ENCODE measurements at regions not wholly inside any gene's neighbourhood (a gene's known extent, or its start where the extent isn't known, plus 50 kb on each side); places are given as distances from the start of the nearest gene placed in this dataset.

GRCh38 chr1:218702775-218703174 lies 357.6 kb downstream of the TGFB2 start:
- H3K27ac ChIP-seq = no peak overlapping the region
- H3K4me3 ChIP-seq = no peak overlapping the region
- peaks cover 0 to 2% of the 10 kb centered on the region in 2 donors for H3K4me1 ChIP-seq (replicated peaks in 1 of 2)
- 33 to 100% (median 100%) methylated on average over 1 of the region's 1 CpG; no CpG with 5 or more reads in 1 of the 10 experiments for WGBS, 10 experiments
- in situ Hi-C loops (cut with MboI; ENCODE audit: low pct_unique_long_range_greater_than_20kb in 2 of 9, low sequenced_read_pairs in 9 of 9, unreplicated experiment in 9 of 9) = no loop called here
- no peak for ATAC-seq (replicated peaks in 6 of 8)

- Histone ChIP-seq H3K27ac (no peak overlapping the region), H3K4me1 (replicated peaks in 1 of 2) (peaks cover 0 to 2% of the 10 kb centered on the region in 2 donors), H3K4me3 (no peak overlapping the region)
- WGBS, 10 experiments = 71 to 100% (median 88%) methylated on average over 2 to 3 of the region's 3 CpGs
- in situ Hi-C loops (cut with MboI; ENCODE audit: low pct_unique_long_range_greater_than_20kb in 2 of 9, low sequenced_read_pairs in 9 of 9, unreplicated experiment in 9 of 9) = no loop called here
- ATAC-seq (replicated peaks in 6 of 8) = no peak
Measured at GRCh38 chr1:218703836-218704235, 358.7 kb downstream of the TGFB2 start.

DNA sequence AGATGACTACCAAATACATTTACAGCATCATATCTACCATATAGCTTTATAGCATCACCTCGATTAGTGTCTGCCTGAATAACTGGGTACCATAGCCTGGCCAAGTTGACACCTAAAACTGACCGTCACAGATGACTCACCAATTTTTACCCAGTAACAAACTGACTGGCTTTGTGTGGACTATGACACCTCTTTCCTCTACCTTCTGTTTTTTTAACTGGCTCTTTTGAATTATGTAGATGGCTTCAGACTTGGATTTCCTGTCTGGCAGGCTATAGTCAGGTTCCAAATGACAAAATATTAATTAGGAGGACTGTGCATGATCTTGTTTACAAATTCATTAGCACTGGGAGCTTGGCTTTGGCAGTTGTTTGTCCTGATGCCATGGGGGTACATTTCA lies 360.3 kb downstream of the TGFB2 start:
- Histone ChIP-seq H3K4me1 (replicated peaks in 1 of 2) (peaks cover 0 to 2% of the 10 kb centered on the region in 2 donors), H3K4me3 (no peak overlapping the region), H3K27ac (no peak overlapping the region)
- no peak for ATAC-seq (replicated peaks in 6 of 8)
- WGBS, 10 experiments = 67 to 100% (median 80%) methylated on average over 1 to 2 of the region's 2 CpGs; no CpG with 5 or more reads in 3 of the 10 experiments
- in situ Hi-C loops (cut with MboI; ENCODE audit: low pct_unique_long_range_greater_than_20kb in 2 of 9, low sequenced_read_pairs in 9 of 9, unreplicated experiment in 9 of 9) = no loop called here

DNA sequence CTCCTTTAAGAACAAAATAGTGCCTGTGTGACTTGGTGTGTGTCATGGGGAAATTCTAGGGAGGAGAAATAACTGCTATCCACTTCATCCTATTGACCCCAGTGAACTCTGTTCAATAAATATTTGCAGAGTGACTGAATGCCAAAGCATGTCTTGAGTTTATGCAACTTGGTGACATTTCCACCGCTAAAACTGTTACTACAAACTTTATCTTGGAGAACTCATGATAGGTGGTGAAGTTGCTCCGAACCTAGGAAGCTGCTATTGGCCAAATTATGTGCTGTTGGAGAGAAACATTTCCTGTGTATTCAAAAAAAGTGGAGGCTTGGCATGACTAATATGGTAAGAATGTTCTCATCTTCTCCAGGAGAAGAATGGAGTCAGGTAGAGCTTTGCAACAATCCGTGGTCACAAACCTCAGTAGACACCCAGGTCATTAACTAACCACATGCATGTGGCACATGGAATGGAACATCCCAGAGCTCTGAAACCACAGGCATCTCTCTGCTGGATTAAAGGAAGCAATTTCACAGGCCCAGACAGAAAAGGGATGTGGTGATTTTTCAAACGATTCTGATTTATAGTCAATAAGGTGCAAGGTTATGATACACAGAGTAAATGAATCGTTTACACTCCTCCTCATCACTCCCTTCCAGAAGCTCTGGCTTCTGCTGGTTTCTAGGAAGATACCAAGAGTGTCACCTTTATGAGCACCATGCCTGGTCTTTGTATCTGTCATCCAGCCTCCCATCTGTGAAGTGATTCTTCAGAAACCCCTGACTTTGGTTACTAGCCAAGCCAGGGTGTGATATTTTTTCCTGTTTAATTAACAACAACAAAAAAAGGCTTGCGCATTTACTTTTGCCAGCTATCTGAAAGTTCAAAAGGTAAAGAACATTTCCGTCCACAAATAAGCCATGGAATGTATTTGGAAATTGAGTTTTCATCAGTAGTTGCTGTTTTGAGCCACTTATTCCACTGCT lies 361.1 kb downstream of the TGFB2 start:
- WGBS, 10 experiments = 7 to 95% (median 83%) methylated on average over 2 to 7 of the region's 7 CpGs; no CpG with 5 or more reads in 1 of the 10 experiments
- Histone ChIP-seq H3K27ac (no peak overlapping the region), H3K4me1 (replicated peaks in 1 of 2) (peaks cover 0 to 2% of the 10 kb centered on the region in 2 donors), H3K4me3 (no peak overlapping the region)
- in situ Hi-C loops (cut with MboI; ENCODE audit: low pct_unique_long_range_greater_than_20kb in 2 of 9, low sequenced_read_pairs in 9 of 9, unreplicated experiment in 9 of 9) = no loop called here
- ATAC-seq (replicated peaks in 6 of 8) = peak in 2 of 8 experiments; percentile 85 to 87

DNA sequence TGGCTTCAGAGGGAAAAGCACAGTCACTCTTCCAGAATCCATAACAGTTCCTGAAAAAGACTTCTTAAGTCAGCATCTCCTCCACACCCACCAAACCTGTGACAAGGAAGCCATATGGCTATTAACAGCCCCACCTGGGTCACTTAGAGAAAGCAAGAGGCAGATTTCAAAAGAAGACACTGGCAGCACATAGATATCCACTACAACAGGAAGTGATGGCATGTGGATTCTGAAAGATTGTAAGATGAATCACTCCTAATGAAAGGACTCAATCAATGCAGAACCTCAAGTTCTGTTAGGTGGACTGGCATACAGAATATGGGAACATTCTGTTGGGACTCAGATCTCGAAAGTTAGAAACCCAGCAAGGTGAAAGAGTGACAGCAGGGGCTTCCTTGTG lies 365.9 kb downstream of the TGFB2 start:
- Histone ChIP-seq H3K27ac (no peak overlapping the region), H3K4me1 (replicated peaks in 1 of 2) (peaks cover 0 to 8% of the 10 kb centered on the region in 2 donors), H3K4me3 (no peak overlapping the region)
- in situ Hi-C loops (cut with MboI; ENCODE audit: low pct_unique_long_range_greater_than_20kb in 2 of 9, low sequenced_read_pairs in 9 of 9, unreplicated experiment in 9 of 9) = no loop called here
- no peak for ATAC-seq (replicated peaks in 6 of 8)
- WGBS, 10 experiments = 14 to 100% (median 50%) methylated on average over 1 of the region's 1 CpG; no CpG with 5 or more reads in 4 of the 10 experiments

DNA sequence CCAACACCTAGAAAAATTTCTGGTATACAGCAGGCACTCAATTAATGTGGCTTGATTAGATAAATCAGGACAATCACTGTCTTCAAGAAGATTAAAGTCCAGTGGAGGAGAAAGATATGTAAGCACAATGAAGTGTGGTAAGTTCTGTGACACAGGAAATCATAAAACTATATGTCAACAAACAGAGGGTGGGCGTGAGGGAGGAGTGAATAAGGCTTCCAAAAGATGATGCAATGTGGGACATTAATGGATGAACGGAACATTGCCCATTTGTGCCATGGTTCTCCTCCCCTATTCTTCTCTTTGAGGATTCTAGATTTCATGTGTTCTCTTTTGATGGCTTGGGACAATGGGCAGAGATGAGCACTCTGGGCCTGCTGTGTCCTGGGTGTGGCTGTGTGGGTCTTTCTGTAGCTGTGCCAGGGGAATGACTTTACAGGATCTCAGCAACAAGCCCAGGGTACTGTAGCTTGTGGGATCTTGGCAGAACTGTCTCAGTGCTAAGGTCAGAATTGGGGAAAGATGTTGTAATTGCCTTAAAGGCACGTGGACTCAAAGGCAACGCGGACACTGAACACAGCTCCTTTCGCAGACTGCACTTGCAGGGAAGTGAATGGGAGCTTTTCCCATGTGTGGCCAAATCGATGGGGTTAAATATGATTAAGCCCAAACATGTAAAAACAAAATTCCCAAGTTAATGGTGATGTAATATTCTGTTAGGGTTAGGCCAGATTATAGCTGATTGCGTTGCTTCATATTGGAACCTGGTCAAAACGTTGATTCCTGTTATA lies 366.9 kb downstream of the TGFB2 start:
- no peak overlapping the region for H3K27ac ChIP-seq
- in situ Hi-C loops (cut with MboI; ENCODE audit: low pct_unique_long_range_greater_than_20kb in 2 of 9, low sequenced_read_pairs in 9 of 9, unreplicated experiment in 9 of 9) = no loop called here
- WGBS, 10 experiments = 41 to 96% (median 80%) methylated on average over 2 to 9 of the region's 9 CpGs
- no peak overlapping the region for H3K4me3 ChIP-seq
- peak in 1 of 8 experiments; percentile 34 for ATAC-seq (replicated peaks in 6 of 8)
- peaks cover 0 to 7% of the 10 kb centered on the region in 2 donors for H3K4me1 ChIP-seq (replicated peaks in 1 of 2)

DNA sequence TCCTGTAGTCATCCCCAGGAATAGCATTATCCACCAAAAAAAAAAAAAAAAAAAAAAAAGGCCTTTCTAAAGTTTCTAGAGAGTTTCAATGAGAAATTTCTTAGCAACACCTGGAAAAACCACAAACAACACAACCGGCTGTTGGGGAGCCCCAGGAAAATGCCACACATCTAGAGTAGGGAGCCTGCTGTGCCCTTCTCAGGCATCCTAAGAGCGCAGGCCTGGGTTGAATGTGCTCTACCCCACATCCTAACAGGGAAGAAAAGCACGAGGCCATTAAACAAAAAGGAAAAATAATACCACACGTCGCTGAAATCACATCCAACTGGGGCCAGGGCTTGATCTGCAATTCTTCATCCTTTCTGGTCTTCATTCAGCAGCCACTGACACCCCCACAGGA lies 367.5 kb downstream of the TGFB2 start:
- H3K27ac ChIP-seq = no peak overlapping the region
- ATAC-seq (replicated peaks in 6 of 8) = peak in 1 of 8 experiments; percentile 57
- WGBS, 10 experiments = 43 to 75% (median 68%) methylated on average over 1 to 5 of the region's 5 CpGs; no CpG with 5 or more reads in 1 of the 10 experiments
- peaks cover 0 to 8% of the 10 kb centered on the region in 2 donors for H3K4me1 ChIP-seq (replicated peaks in 1 of 2)
- H3K4me3 ChIP-seq = no peak overlapping the region
- in situ Hi-C loops (cut with MboI; ENCODE audit: low pct_unique_long_range_greater_than_20kb in 2 of 9, low sequenced_read_pairs in 9 of 9, unreplicated experiment in 9 of 9) = no loop called here

GRCh38 chr1:218715961-218716669 lies 371.0 kb downstream of the TGFB2 start:
- WGBS, 10 experiments = 92 to 100% (median 93%) methylated on average over 1 to 3 of the region's 3 CpGs; no CpG with 5 or more reads in 5 of the 10 experiments
- in situ Hi-C loops (cut with MboI; ENCODE audit: low pct_unique_long_range_greater_than_20kb in 2 of 9, low sequenced_read_pairs in 9 of 9, unreplicated experiment in 9 of 9) = no loop called here
- peaks cover 5 to 17% of the 10 kb centered on the region in 2 donors for H3K4me1 ChIP-seq (replicated peaks in 1 of 2)
- no peak for ATAC-seq (replicated peaks in 6 of 8)
- H3K27ac ChIP-seq = no peak overlapping the region
- H3K4me3 ChIP-seq = no peak overlapping the region

GRCh38 chr1:218717575-218717974 lies 372.4 kb downstream of the TGFB2 start:
- no peak for ATAC-seq (replicated peaks in 6 of 8)
- Histone ChIP-seq H3K27ac (no peak overlapping the region), H3K4me1 (replicated peaks in 1 of 2) (peaks cover 5 to 17% of the 10 kb centered on the region in 2 donors), H3K4me3 (no peak overlapping the region)
- WGBS, 10 experiments = 8 to 92% (median 51%) methylated on average over 1 of the region's 1 CpG; no CpG with 5 or more reads in 2 of the 10 experiments
- in situ Hi-C loops (cut with MboI; ENCODE audit: low pct_unique_long_range_greater_than_20kb in 2 of 9, low sequenced_read_pairs in 9 of 9, unreplicated experiment in 9 of 9) = no loop called here

GRCh38 chr1:218718206-218718605 lies 373.1 kb downstream of the TGFB2 start:
- no peak overlapping the region for H3K4me3 ChIP-seq
- in situ Hi-C loops (cut with MboI; ENCODE audit: low pct_unique_long_range_greater_than_20kb in 2 of 9, low sequenced_read_pairs in 9 of 9, unreplicated experiment in 9 of 9) = no loop called here
- peak in 1 of 8 experiments; percentile 49 for ATAC-seq (replicated peaks in 6 of 8)
- H3K4me1 ChIP-seq (replicated peaks in 1 of 2) = peaks cover 5 to 10% of the 10 kb centered on the region in 2 donors
- WGBS, 10 experiments = 0 to 87% (median 67%) methylated on average over 1 to 3 of the region's 3 CpGs; no CpG with 5 or more reads in 2 of the 10 experiments
- no peak overlapping the region for H3K27ac ChIP-seq

GRCh38 chr1:218718977-218719376 lies 373.8 kb downstream of the TGFB2 start:
- WGBS, 10 experiments = 21 to 94% (median 65%) methylated on average over 1 to 4 of the region's 4 CpGs; no CpG with 5 or more reads in 2 of the 10 experiments
- peaks cover 5 to 10% of the 10 kb centered on the region in 2 donors for H3K4me1 ChIP-seq (replicated peaks in 1 of 2)
- H3K27ac ChIP-seq = no peak overlapping the region
- no peak overlapping the region for H3K4me3 ChIP-seq
- ATAC-seq (replicated peaks in 6 of 8) = peak in 3 of 8 experiments; percentile 19 to 99 (median 96)
- in situ Hi-C loops (cut with MboI; ENCODE audit: low pct_unique_long_range_greater_than_20kb in 2 of 9, low sequenced_read_pairs in 9 of 9, unreplicated experiment in 9 of 9) = no loop called here

DNA sequence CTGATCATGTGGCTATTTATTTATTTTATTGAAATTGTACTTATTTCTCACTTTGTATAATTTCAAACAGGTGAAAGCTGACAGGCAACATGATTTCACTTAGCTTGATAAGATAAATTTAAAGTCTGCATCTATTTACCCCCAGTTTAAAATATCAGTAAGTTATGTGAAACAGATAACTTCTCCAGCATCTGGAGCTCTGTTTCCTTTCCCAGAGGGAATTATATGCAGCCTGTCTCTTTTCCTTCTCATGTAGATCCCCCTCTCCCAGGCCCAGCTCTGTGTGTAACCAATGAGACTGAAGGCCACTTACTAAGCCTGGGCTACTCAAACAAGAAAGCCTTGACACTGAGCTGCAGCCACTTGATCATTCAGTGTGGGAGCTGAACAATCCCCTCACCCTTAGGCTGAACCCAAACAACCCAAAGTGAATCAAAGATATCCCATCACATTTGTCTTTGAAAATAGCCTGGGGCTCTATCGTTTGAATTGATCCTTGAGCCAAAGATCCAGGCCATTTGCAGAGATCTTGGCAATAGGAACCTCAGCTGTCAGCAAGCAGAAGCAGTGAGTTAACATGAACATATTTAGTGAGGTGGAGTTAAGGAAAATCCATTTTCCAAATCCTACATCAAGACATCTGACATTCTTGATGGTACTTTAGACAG lies 383.9 kb downstream of the TGFB2 start:
- Histone ChIP-seq H3K27ac (no peak overlapping the region), H3K4me3 (no peak overlapping the region), H3K4me1 (replicated peaks in 1 of 2) (no peaks in the 10 kb centered on the region)
- 0 to 80% (median 50%) methylated on average over 1 of the region's 1 CpG; no CpG with 5 or more reads in 1 of the 10 experiments for WGBS, 10 experiments
- ATAC-seq (replicated peaks in 6 of 8) = peak in 1 of 8 experiments; percentile 42
- in situ Hi-C loops (cut with MboI; ENCODE audit: low pct_unique_long_range_greater_than_20kb in 2 of 9, low sequenced_read_pairs in 9 of 9, unreplicated experiment in 9 of 9) = no loop called here

All from motor neuron (in vitro differentiated cells).